NB4 (cell line): ENCODE measurements at regions not wholly inside any gene's neighbourhood (a gene's known extent, or its start where the extent isn't known, plus 50 kb on each side); places are given as distances from the start of the nearest gene placed in this dataset.

Experiments used
- POLR2A ChIP-seq: IDR thresholded peaks from 2 replicates; pipeline ENCODE4 v1.6.1; 2011; ENCODE audit warnings: mild to moderate bottlenecking; ENCODE audit not compliant: insufficient read length; ENCODE audit errors: extremely low read depth
- TF ChIP-seq, protein P1 (sequence below): IDR thresholded peaks from one replicate; pipeline ENCODE4 v1.5.1; 2012; ENCODE audit warnings: low read depth, low read length

DNA sequence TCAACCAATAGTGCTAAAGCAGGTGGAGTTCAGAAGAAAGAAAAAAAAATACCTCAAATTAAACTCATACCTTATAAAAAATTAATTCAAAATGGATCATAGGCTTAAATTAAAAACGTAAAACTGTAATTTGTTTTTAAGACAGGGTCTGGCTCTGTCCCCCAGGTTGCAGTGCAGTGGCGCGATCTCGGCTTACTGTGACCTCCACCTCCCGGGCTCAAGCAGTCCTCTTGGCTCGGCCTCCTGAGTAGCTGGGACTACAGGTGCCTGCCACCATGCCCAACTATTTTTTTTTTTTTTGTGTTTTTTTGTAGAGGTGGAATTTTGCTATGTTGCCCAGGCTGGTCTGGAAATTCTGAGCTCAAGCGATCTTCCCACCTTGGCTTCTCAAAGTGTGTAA is 111.6 kb downstream of the HDGFL1 start:
- TF ChIP-seq, protein P1, sequence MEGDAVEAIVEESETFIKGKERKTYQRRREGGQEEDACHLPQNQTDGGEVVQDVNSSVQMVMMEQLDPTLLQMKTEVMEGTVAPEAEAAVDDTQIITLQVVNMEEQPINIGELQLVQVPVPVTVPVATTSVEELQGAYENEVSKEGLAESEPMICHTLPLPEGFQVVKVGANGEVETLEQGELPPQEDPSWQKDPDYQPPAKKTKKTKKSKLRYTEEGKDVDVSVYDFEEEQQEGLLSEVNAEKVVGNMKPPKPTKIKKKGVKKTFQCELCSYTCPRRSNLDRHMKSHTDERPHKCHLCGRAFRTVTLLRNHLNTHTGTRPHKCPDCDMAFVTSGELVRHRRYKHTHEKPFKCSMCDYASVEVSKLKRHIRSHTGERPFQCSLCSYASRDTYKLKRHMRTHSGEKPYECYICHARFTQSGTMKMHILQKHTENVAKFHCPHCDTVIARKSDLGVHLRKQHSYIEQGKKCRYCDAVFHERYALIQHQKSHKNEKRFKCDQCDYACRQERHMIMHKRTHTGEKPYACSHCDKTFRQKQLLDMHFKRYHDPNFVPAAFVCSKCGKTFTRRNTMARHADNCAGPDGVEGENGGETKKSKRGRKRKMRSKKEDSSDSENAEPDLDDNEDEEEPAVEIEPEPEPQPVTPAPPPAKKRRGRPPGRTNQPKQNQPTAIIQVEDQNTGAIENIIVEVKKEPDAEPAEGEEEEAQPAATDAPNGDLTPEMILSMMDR, result no peak
- no peak for TF ChIP-seq POLR2A
